Breast epithelium (tissue), 4 donors: ENCODE measurements at regions not wholly inside any gene's neighbourhood (a gene's known extent, or its start where the extent isn't known, plus 50 kb on each side); places are given as distances from the start of the nearest gene placed in this dataset.

ENCODE experiments used
- DNase-seq, 2 donors: peaks; one replicate each; pipeline ENCODE4 v3.0.0-alpha.2; 2019; ENCODE audit warnings: low spot score in 2 of 2
- H3K27ac ChIP-seq, 2 donors: fragments of 200-600 bp; sonication (generic) in 1 of 2; one replicate each; pipeline ENCODE4 v1.5.1; 2016 to 2019; ENCODE audit warnings: mild to moderate bottlenecking in 1 of 2
- H3K27me3 ChIP-seq, 2 donors: fragments of 200-600 bp; sonication (generic) in 1 of 2; one replicate each; pipeline versions ENCODE4 v1.5.1 to v1.6.0; 2017 to 2019; ENCODE audit warnings: control low read depth in 1 of 2, mild to moderate bottlenecking in 1 of 2
- H3K36me3 ChIP-seq: fragments of 200-600 bp; one replicate; pipeline ENCODE4 v1.5.1; 2019
- H3K4me1 ChIP-seq, 2 donors: fragments of 200-600 bp; sonication (generic); one replicate each; pipeline ENCODE4 v1.5.1; 2016 to 2019; ENCODE audit warnings: control low read depth in 1 of 2
- H3K4me3 ChIP-seq, 3 donors: fragments of 200-600 bp; sonication (generic); 1 replicate in 2 of 3; 2 replicates in 1 of 3; pipeline ENCODE4 v1.5.1; 2016 to 2019; ENCODE audit warnings: mild to moderate bottlenecking in 3 of 3, moderate library complexity in 2 of 3
- H3K9me3 ChIP-seq, 2 donors: fragments of 200-600 bp; sonication (generic) in 1 of 2; one replicate each; pipeline ENCODE4 v1.5.1; 2016 to 2019; ENCODE audit warnings: control low read depth in 1 of 2
- CTCF ChIP-seq, 3 donors: fragments of 450-650 bp; IDR thresholded peaks; one replicate each; pipeline ENCODE4 v1.5.1; 2016 to 2017; ENCODE audit warnings: antibody characterized with exemption in 3 of 3, mild to moderate bottlenecking in 3 of 3, moderate library complexity in 3 of 3
- POLR2A ChIP-seq: fragments of 450-650 bp; IDR thresholded peaks from one replicate; pipeline ENCODE4 v1.6.1; 2016; ENCODE audit warnings: antibody characterized with exemption, mild to moderate bottlenecking, moderate library complexity
- POLR2AphosphoS5 ChIP-seq, 3 donors: sonication (generic); formaldehyde crosslinking; IDR thresholded peaks; one replicate each; pipeline ENCODE4 v1.6.1; 2017; ENCODE audit warnings: antibody characterized with exemption in 3 of 3
- intact Hi-C: fragments of 100-400 bp; cut with DNase I; formaldehyde crosslinking; loops from one replicate; pipeline ENCODE4 v1.15.1; 2023; ENCODE audit warnings: low total_unique reads

GRCh38 chr16:72609933-72610332 is 438.0 kb upstream of the PMFBP1 start:
- no peak overlapping the region for H3K27ac ChIP-seq
- H3K36me3 ChIP-seq: no peaks in the 10 kb centered on the region
- no peaks in the 10 kb centered on the region for H3K9me3 ChIP-seq
- intact Hi-C loops: no loop called here
- H3K4me3 ChIP-seq: no peak overlapping the region
- TF ChIP-seq POLR2A (no peak), POLR2AphosphoS5 (IDR thresholded peaks at IDR 0.05) (no peak), CTCF (IDR thresholded peaks at IDR 0.05) (no peak)
- no peaks in the 10 kb centered on the region for H3K27me3 ChIP-seq
- no peak for DNase-seq
- no peaks in the 10 kb centered on the region for H3K4me1 ChIP-seq

- TF ChIP-seq POLR2A (no peak), POLR2AphosphoS5 (IDR thresholded peaks at IDR 0.05) (no peak), CTCF (IDR thresholded peaks at IDR 0.05) (no peak)
- H3K27ac ChIP-seq: no peak overlapping the region
- no peaks in the 10 kb centered on the region for H3K27me3 ChIP-seq
- no peak overlapping the region for H3K4me3 ChIP-seq
- H3K36me3 ChIP-seq: no peaks in the 10 kb centered on the region
- no peak for DNase-seq
- no peaks in the 10 kb centered on the region for H3K4me1 ChIP-seq
- intact Hi-C loops: no loop called here
- no peaks in the 10 kb centered on the region for H3K9me3 ChIP-seq
These were observed 437.1 kb upstream of the PMFBP1 start for GRCh38 chr16:72609066-72609465.

GRCh38 chr16:72604375-72604774 is 432.4 kb upstream of the PMFBP1 start:
- no peak for DNase-seq
- no peaks in the 10 kb centered on the region for H3K27me3 ChIP-seq
- H3K4me1 ChIP-seq: no peaks in the 10 kb centered on the region
- intact Hi-C loops: no loop called here
- no peak overlapping the region for H3K27ac ChIP-seq
- TF ChIP-seq CTCF (IDR thresholded peaks at IDR 0.05) (no peak), POLR2A (no peak), POLR2AphosphoS5 (IDR thresholded peaks at IDR 0.05) (no peak)
- H3K36me3 ChIP-seq: no peaks in the 10 kb centered on the region
- H3K9me3 ChIP-seq: no peaks in the 10 kb centered on the region
- no peak overlapping the region for H3K4me3 ChIP-seq

GRCh38 chr16:72602499-72602898 is 430.5 kb upstream of the PMFBP1 start:
- no peak for DNase-seq

GRCh38 chr16:72598696-72599095 is 426.7 kb upstream of the PMFBP1 start:
- H3K4me3 ChIP-seq: no peak overlapping the region
- no peaks in the 10 kb centered on the region for H3K27me3 ChIP-seq
- DNase-seq: no peak
- intact Hi-C loops: no loop called here
- H3K36me3 ChIP-seq: no peaks in the 10 kb centered on the region
- TF ChIP-seq POLR2AphosphoS5 (IDR thresholded peaks at IDR 0.05): no peak
- no peak for TF ChIP-seq POLR2A
- TF ChIP-seq CTCF (IDR thresholded peaks at IDR 0.05): no peak
- no peaks in the 10 kb centered on the region for H3K9me3 ChIP-seq
- no peak overlapping the region for H3K27ac ChIP-seq
- H3K4me1 ChIP-seq: no peaks in the 10 kb centered on the region

More at GRCh38 chr16:72602499-72602898, 430.5 kb upstream of the PMFBP1 start:
- Histone ChIP-seq H3K27ac (no peak overlapping the region), H3K4me3 (no peak overlapping the region), H3K4me1 (no peaks in the 10 kb centered on the region), H3K9me3 (no peaks in the 10 kb centered on the region), H3K27me3 (no peaks in the 10 kb centered on the region), H3K36me3 (no peaks in the 10 kb centered on the region)
- intact Hi-C loops: no loop called here
- no peak for TF ChIP-seq POLR2AphosphoS5 (IDR thresholded peaks at IDR 0.05)
- no peak for TF ChIP-seq CTCF (IDR thresholded peaks at IDR 0.05)
- TF ChIP-seq POLR2A: no peak
